ENCODE measurements at regions not wholly inside any gene's neighbourhood (a gene's known extent, or its start where the extent isn't known, plus 50 kb on each side); places are given as distances from the start of the nearest gene placed in this dataset.

DNA sequence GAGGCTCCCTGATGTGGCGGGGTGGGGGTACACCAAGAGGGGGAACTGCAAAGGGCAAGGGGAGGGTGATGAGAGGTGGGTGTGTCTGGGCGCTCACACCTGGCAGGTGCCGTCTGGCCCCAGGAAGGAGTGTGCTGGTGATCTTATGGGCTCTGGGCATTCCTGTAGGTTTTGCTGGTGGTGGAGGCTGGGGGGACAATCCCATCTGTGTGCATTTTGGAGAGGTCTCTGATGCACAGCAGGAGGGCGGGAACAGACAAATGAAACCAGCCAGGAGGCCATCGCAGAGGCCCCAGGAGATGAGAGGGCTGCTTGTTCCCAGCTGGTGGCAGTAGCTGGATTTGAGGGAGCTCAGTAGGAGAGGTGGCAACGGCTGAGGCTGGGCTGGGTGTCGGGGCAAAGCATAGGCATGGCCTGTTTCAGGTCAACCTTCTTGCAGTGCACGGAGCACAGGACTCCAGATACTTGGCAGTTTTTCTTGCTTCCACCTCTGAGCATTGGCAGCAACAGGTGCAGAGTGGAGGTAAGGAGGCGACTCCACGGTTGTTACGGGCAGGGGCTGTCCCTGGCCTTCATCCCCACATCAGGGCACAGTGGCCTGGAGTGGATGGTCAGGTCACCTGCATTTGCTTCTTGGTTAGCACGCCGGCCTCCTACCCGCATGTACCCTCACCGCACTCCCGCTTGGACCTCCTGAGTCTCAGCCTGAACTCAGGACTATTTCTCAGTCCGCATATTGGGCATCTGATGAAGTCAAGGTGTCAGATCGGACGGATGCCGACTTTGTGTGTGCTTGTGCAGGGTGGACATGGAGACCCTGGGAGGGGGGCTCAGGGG, 194.2 kb upstream of the HDAC4 start:
- DNase-seq, result peak; percentile 9

DNA sequence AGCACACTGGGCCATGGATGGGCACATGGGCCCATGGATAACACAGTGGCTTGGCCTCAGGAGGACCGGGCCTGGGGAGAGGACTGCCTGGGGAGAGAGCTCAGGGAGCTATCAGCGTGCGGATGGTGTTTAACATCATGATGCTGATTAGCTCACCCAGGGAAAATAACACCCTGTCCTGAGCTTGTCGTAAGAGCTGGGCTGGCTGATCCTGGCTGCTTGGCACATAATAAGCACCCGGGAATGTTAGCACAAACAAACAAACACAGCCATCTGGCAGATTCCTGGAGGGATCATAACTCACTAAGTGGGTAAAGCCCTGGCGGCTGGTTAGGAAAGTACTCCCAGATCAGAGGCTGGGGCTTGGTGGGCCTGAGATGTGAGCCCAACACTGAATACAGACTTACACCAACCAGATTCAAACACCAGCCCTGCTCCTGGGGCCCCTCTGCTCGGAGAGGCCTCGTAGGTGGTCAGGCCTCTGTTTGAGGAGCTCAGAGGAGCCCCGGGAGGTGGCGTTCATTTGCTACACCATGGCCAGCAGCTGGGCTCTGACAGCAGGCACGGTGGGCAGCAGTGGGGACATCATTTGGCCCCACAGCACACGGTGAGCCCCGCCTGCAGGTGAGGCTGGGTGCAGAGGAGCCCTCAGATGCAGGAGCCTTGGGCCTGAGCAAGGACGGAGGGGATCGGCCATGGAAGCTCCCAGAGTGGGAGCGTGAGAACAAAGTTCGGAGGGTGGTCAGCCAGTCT, 193.4 kb upstream of the HDAC4 start:
- DNase-seq, result peak; percentile 10

DNA sequence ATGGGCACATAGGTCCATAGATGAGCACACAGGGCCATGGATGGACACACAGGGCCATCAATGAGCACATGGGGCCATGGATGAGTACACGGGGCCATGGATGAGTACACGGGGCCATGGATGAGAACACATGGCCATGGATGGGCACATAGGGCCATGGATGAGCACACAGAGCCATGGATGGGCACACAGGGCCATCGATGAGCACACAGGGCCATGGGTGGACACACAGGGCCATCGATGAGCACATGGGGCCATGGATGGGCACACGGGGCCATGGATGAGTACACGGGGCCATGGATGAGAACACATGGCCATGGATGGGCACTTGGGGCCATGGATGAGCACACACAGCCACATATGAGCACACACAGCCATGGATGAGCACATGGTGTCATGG, 192.6 kb upstream of the HDAC4 start:
- peak; percentile 5 for DNase-seq

DNA sequence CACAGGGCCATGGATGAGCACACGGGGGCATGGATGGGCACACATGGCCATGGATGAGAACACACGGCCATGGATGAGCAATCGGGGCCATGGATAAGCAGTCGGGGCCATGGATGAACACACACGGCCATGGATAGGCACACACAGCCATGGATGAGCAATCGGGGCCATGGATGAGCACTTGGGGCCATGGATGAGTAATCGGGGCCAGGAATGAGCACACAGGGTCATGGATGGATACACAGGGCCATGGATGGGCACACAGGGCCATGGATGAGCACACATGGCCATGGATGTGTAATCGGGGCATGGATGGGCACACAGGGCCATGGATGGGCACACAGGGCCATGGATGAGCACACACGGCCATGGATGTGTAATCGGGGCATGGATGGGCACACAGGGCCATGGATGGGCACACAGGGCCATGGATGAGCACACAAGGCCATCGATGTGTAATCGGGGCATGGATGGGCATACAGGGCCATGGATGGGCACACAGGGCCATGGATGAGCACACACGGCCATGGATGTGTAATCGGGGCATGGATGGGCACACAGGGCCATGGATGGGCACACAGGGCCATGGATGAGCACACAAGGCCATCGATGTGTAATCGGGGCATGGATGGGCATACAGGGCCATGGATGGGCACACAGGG, 191.9 kb upstream of the HDAC4 start:
- DNase-seq, result peak; percentile 2

DNA sequence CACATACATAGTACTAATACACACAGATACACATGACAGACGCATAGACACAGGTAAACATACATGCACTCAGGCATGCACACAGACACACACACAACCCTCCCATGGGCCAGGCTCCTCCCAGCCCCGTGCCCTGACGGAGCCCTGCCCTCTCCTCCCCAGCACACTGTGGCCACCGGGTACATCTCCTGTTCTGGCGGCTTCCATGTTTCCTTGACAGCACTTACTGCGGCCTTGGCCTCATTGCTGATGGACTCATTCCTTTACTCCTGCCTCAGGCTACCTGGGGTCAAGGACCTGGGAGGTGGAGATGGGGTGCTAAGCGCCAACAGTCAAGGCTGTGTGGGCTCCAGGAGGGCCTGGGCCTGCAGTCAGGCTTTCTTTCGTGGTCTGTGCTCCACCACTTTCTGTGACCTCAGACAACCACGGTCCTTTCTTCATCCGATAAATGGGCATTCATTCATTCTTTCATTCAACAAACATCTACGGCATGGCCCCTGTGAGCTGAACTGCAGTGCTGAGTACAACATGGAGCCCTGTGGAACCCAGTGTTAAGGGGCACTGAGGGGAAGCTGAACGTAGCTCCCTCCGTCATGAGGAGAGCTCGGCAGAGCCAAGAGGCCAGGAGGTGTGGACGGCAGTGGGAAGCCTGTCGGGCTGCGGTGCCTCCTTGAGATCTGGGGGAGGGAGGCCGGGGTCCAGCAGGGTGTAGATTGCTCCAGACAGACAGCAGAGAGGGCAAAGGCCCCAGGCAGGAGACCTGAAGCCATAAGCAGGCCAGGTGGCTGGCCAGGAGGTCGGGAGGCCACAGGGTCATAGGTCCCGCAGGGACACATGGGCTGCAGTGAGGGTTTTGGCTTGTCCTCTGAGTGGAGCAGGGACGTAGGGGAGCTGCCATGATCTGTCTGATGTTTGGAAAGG, 190.4 kb upstream of the HDAC4 start:
- DNase-seq, result peak; percentile 13

DNA sequence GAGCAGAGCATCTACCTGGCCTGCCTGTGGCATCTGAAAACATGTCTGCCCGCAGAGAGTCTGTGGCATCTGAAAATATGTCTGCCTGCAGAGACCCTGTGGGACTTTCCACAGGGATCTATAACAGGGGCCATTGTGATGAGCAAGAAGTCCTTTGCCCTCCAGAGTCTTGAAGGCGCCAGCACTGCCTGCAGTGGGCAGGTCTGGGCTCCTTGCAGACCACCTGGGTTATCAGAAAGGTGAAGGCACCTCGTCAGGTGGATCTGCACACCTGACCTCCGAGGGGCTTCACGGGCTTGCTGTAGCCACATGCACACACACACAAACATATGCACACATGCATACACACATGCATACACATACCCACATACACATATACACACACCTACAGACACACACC, 189.5 kb upstream of the HDAC4 start:
- no peak for DNase-seq

DNA sequence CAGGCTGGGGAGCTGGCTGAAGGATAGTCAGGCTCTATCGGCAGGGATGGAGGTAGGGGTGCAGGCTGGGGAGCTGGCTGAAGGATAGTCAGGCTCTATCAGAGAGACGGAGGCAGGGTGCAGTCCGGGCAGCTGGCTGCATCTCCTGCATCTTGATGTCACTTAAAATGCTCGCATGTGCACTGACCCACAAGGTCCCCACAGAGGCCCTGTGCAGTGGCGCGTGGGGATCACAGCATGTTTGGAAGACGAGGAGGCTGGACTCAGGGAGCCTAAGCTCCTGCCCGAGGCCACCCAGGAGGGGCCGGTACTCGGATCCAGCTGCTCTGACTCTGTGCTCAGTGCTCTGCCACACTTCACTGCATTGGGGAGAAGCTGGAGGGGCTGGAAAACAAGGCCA, 189.0 kb upstream of the HDAC4 start:
- peak; percentile 1 for DNase-seq

DNA sequence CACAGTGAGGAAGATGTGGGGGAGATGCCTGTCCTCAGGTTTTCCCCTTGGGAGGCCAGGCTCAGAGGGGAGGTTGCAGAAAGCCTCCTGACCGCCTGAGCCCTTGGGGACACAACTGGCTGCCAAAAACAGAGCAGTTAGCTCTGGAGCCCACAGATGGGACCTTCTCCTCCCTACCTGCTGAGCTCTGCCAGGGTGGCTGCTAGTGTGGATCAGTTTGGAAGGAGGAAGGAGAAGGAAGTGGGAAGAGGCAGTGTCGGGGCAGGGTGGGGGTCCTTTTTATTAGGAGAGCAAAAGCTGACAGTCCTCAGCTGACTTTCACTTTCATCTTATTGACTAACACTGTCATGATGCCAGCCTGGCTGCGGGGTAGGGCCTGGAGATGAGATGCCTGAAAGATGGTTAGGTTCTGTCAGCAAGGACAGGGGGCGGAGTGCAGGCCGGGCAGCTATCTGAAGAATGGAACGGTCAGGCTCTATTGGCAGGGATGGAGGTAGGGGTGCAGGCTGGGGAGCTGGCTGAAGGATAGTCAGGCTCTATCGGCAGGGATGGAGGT, 188.5 kb upstream of the HDAC4 start:
- DNase-seq, result peak; percentile 8

DNA sequence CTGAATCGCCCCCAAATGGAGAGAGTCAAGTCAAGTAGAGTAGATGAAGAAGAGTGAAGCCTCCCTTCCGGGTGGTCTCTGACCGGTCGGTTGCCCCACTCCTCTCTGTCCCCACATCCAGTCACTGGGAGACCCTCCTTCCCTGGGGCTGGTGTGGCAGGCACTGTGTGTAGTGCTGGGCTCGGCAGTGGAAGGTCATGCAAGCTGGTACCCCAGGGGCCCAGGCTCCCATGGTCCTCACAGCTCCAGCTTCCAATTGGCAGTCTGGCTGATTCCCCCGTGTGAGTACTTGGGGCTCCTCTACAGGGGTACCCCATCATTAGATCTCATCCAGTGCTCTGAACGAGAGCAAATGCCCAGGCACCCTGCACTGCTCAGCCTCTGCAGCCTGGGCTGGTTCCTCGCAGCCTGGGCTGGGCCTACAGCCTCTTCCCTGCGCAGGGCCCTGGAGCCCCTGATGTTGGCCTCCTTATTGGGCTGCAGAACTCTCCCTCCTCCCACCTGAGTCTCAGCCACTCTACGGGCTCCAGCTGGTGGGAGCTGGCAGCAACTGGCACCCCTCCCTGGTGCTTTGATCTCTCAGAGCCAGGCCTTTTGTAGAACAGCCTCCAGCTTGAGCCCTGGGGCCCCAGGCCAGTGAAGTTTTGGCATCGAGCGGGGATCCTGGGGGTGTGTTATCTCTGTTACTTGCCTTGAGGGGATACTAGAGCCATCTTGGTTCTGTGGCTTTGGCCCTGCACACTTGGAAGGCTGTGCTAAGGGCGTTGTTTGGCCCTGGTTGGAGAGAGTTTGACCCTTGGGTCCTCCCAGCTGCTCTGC, 187.8 kb upstream of the HDAC4 start:
- DNase-seq, result no peak

DNA sequence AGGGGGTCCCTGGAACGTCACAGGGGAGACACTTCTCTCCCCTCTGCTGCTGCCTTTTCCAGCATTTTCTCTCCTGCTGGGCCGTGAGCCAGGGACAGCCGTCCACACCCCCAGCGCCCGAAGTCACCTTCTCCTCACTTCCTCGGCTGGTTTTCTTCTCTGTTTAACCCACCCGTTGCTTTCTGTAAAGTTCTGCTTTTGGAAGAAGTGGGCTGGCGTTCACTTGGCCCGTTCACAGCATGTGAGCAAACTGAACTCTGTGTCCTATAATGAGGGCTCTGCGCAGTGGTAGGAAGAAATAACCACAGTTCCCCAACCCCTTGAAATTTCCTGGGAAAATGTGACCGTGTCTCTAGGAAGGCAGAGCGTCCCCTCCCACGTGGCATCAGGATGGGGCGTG, 187.0 kb upstream of the HDAC4 start:
- no peak for DNase-seq

DNA sequence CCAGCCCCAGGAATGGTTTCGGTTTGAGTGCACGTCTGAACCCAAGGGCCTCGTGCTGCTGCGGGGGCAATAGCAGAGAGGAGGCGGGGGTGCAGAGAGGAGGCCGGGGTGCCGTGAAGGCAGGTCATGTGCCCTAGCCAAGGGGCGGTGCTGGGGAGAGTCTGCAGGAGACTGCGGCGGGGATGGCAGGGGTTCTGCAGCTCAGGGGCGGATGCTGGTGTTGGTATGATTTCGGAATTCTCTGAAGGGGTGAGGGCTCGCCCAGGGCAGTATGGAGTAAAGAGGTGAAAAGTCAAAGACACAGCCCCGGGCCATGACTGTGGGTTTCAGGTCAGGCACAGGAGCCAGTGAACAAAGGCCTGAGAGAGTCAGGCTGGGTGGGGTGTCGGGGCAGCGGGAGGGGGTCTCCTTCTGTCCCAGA, 186.5 kb upstream of the HDAC4 start:
- DNase-seq, result no peak

DNA sequence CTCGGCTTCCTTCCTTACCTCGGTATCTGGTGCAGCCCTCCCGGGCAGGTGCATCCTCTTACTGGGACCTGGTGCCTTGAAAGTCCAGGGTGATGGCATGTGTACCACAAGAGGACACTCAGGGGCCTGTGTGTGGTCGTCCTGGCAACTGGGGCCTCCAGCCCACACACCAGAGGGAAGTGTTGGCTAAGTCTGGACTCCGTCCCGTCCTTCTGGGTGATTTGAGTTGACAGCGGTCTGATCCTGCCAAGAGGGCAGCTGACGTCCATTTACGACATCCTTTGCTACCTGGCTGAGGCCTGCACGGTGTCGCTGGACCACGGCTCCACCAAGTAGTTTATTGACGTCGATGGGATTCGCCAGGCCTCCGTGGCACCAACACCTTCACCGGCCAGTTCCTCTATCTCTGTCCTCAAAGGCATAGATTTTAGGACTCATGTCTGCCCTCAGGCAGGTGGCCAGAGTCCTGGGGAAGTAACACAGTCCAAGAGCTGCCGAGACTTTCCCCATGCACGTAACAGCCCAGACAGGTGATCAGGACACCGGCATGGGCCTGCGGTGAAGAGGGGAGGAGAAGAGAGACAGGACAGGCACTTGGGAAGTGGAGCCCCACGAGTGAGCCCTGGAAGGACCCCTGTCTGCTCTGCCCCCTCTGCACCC, 186.0 kb upstream of the HDAC4 start:
- no peak for DNase-seq

DNA sequence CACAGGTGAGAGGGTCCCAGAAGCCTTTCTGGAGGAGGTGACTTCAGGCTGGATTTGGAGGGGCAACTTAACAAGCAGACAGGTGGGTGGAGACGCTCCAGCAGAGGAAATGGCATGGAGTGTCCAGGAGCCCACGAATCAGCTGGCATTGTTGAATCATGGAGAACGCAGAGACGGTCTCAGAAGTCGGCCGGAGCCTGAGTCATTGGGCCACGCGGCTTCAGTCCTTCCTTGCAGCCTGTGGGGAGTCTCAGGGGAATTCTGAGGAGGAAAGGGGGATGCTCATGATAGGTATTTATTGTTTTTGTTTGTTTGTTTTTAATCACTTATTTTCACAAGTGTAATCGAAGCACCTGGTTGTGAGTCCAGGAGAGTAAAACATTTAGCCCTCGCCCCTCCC, 184.6 kb upstream of the HDAC4 start:
- no peak for DNase-seq

DNA sequence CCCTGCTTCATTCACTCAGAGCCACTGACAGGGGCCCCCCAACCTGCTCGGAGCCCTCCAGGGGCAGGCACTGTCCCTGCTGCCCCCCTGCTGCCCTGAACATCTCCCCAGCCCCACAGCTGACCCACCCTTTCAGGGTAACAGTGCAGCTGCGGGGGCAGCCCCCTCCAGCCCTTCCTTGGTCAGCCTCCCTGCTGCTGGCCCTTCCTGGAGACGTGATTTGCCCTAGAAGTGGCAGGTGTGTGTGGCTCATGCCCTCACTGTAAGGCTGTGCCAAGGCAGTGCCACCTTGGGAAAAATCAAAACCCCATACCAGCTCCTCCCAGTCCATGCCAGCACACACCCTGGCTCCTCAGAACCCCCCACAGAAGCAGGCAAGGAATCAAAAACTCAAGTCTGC, 184.2 kb upstream of the HDAC4 start:
- DNase-seq, result no peak

DNA sequence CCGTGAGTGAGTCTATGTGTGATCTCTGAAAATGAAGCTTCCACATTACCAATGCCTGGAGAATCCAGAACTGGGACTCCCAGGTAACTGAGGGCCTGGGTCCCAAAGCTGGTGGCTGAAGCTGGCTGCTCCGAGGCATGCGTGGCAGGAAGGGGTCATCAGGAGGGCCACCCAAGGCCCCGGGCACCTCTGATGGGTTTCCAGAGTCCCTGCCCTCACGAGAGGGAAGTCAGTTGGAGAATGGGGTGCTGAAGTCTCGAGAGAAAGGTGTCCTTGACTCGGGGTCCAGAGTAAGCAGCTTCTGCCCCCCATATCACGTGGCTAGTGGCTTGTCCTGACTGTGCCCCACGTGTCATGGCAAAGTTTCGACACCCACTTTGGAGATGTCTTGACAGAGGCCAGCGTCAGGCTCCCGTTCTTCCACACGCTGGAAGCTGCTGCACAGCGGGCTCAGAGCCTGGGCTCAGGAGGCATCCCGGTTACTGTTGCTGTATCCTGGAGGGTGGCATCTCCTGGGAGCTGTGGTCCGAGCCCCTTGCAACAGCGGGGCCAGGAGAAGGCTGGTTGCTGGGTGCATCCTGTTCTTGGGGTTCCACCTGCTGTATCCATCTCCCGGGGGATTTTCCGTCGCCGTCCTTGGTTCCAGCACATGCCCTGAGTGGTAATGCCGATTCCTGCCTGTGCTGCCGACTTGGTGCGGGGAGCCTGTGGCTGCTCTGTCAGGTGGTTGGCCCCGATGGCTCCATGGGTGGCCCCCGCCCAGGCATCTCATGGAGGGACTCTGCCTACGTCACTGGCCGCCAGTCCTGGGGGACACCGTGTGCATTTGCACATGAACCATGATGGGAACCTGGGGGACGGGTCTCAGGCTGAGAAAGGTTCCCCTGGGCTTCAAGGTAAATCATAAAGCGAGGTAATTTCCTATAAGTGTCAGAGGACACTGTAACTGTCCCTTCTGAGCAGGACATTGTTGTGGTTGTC, 183.3 kb upstream of the HDAC4 start:
- DNase-seq, result no peak

DNA sequence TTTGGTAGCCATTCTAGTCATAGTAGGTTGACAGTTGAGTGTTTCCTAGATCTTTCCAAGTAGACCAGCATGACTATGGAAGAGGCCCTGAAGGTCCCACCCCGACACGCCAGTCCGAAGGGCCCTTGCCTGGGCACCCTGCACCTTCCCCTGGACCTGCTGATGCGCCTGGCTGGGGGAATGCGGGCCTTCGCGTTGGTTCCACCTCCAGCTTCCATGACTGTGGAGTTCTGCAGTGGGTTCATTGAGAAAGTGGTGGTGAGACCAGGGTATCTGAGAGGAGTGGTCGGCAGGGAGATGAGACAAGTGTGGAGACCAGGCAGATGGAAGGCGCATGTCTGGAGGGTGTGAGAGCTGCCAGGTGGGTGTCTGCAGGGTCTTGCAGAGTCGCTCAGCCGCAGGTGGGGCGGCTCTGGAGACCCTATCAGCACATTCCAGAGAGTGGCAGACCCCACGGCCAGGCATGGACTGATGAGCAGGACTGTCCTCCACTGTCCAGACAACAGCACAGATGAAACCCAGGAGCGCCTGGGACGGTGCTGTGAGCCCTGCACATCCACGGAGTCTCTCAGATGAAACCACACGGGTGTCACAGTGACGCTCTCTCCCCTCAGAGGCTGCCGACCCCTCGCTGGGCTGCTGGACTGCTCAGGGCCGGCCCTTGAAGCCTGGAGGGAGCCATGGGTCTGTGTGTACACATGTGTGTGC, 182.5 kb upstream of the HDAC4 start:
- no peak for DNase-seq

DNA sequence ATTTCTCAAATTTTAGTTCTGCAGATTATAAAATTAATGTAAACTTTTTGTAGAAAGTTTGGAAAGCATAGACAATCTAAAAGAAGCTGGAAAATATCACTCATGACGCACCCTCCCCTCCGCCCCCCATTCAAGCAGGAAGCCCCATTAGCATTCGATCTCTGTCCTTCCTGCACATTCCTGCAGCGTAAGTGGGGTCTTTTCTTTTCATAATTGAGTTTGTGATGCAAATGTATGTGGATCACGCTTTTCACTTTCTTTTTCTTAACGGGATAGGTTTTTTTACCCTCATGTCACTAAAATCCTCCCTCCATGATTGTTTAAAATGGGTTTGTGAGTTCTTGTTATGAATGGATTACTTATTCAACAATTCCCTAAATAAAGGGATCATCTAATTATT, 181.7 kb upstream of the HDAC4 start:
- DNase-seq, result no peak

DNA sequence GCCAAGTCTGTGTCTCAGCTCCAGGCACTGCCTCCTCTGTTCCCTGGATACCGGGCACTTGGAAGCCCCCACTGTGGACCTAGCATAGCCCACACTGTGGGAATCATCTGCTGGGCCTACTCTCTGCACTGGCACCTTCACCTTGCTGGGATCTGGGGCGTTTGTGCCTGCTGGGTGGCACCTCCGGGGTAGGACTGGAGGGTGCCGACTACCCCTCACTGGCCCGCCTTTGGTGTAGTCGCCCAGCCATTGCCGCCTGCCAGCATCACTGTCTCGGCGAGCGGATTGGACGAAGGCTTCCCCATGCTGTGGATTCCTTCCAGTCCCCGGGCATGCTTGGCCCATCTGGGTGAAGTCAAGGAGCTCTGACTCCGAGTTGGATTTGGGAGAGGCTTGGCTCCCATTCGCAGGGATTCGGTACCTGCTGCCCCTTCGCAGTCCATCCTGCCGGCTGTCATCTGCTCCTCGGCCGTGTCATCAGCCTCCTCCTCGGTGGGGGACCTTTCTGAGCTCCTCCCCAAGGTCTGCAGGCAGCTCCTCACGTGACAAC, 180.6 kb upstream of the HDAC4 start:
- DNase-seq, result peak; percentile 3

DNA sequence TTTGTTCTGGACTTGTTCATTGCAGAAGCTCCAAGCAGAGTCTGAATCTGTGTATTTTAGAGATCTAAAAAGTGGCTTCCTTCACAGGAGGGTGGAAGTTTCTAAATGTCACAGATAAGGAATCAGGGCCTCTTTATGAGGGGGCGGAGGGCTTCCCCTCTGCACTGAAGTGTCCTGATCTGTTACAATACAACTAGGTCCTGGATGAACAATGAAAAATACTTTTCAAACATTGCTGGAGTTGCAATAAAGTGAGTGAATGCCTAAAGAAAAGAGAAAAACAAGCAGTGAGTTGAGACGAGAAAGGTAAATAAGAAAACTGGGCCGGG, 179.3 kb upstream of the HDAC4 start:
- no peak for DNase-seq

Measured in activated CD8-positive, alpha-beta memory T cell treated with anti-CD3 and anti-CD28 coated beads, Interleukin-2, amount 50 U/mL, for 4 hours (primary cell).